ENCODE measurements at regions not wholly inside any gene's neighbourhood (a gene's known extent, or its start where the extent isn't known, plus 50 kb on each side); places are given as distances from the start of the nearest gene placed in this dataset.

DNA sequence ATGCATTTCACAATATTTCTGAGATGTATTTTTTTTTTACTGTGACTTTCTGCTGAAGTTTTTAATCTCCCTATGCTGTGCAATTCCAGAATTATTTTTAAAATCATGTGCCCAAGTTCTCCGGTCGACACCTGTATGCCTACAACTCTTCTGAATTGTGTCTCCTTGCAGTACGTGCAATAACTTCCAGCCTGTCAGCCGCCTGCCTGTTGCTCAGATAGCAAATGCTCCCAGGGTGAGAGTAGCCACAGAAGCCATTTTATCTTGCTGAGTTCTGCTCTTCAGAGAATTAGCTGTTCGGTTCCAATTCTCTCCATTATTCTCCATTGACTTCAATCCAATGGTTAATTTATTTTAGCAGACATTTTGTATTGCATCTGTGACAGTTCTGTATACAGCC lies 188.3 kb downstream of the CDC14C start:
- TF ChIP-seq, protein P1, sequence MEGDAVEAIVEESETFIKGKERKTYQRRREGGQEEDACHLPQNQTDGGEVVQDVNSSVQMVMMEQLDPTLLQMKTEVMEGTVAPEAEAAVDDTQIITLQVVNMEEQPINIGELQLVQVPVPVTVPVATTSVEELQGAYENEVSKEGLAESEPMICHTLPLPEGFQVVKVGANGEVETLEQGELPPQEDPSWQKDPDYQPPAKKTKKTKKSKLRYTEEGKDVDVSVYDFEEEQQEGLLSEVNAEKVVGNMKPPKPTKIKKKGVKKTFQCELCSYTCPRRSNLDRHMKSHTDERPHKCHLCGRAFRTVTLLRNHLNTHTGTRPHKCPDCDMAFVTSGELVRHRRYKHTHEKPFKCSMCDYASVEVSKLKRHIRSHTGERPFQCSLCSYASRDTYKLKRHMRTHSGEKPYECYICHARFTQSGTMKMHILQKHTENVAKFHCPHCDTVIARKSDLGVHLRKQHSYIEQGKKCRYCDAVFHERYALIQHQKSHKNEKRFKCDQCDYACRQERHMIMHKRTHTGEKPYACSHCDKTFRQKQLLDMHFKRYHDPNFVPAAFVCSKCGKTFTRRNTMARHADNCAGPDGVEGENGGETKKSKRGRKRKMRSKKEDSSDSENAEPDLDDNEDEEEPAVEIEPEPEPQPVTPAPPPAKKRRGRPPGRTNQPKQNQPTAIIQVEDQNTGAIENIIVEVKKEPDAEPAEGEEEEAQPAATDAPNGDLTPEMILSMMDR (conservative IDR thresholded peaks at IDR 0.05): no peak
- TF ChIP-seq EZH2 (IDR thresholded peaks at IDR 0.05; ENCODE audit: low read depth): no peak

Measured in PC-9 (cell line).